Fibroblast of skin of right biceps (primary cell): ENCODE measurements at regions not wholly inside any gene's neighbourhood (a gene's known extent, or its start where the extent isn't known, plus 50 kb on each side); places are given as distances from the start of the nearest gene placed in this dataset.
"Not testable (repeated sequence)": the region's sequence is repeated elsewhere in the genome, so short reads cannot be mapped to it uniquely, and the experiment has no call there.

ENCODE experiments used
- DNase-seq: peaks from one replicate; pipeline ENCODE4 v3.0.0-alpha.2; 2013

GRCh38 chr20:48057739-48058138, 272.5 kb upstream of the SULF2 start:
- DNase-seq, result no peak

DNA sequence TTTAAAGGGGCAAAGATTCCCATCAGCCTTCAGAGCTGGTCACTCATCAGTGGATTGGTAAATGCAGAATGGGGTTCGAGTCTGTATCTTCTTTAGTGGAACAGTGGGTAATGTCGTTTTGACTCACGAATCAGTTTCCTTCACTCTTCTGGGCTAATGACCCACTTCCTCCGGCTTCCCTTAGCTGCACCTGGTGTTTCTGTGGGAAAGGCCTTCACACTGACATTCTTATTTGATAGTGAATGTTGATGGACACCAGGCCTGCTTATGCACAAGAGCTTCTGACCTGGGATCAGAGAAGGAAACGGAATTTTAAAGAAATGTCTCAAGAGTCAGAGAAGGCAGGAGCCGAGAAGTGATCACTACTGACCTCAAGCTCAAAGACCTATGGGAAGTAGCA, 272.0 kb upstream of the SULF2 start:
- DNase-seq, result no peak

- DNase-seq, result no peak
Observed at GRCh38 chr20:48056218-48056617, 270.9 kb upstream of the SULF2 start.

- DNase-seq, result peak; percentile 50
Observed at GRCh38 chr20:48054051-48054450, 268.8 kb upstream of the SULF2 start.

GRCh38 chr20:48052475-48052835, 267.2 kb upstream of the SULF2 start:
- DNase-seq, result peak; percentile 44

- peak; percentile 96 for DNase-seq
Observed at GRCh38 chr20:48051794-48052474, 266.7 kb upstream of the SULF2 start.

- peak; percentile 48 for DNase-seq
Observed at GRCh38 chr20:48049641-48050040, 264.4 kb upstream of the SULF2 start.

DNA sequence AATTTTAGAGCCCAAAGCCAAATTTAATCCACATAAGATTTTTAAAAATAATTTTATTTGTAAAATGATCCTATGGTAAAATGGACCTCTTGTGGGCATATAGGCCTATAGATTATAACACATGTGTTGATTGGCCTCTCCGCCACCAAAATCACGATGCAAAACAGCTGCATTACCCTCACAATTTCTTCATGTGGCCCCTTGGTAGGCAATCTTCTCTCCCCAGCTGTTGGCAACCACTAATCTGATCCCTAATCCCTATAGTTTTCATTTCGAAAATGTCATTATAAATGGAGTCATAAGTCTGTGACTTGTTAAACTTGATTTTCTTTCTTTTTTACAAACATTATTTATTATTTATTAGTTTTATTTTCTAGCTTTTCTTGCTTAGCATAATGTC, 263.9 kb upstream of the SULF2 start:
- no peak for DNase-seq

GRCh38 chr20:48047447-48047846, 262.2 kb upstream of the SULF2 start:
- no peak for DNase-seq

- no peak for DNase-seq
Observed at GRCh38 chr20:48042628-48043027, 257.3 kb upstream of the SULF2 start.

- no peak for DNase-seq
Observed at GRCh38 chr20:48041078-48041780, 255.9 kb upstream of the SULF2 start.

DNA sequence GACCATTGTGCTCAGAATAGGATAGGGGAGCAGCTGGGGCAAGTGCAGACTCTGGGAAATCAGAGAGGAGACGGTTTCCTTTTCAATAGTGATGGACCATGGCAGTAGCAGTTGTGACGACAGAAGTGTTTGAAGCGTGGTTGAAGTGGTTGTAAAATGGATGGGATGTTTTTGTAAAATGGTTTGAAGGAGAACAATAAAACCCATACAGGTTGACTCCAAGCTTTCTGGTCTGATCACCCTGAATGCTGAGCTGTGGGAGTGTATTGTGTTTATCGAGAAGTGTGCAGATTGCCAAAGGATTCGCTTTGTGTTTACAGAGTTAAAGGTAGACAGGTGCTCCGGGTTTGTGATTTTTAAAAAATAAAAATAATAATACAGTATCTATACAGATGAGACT, 255.2 kb upstream of the SULF2 start:
- DNase-seq, result no peak

DNA sequence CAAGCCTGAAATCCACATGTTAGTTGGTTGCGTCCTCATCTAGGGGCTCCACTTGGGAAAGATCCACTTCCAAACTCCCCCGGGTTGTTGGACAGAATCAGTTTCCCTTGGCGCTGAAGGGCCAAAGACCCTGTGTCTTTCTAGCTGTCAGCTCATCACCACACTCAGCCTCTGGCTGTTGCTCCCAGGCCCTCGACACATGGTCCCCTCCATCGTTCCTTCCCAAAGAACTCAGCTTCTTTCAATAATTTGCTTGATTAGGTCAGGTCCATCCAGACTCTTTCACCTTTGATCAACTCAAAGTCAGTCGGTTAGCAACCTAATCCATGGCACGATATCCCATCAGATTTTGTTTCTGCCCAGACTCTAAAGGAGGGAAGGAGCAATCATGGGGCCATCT, 254.8 kb upstream of the SULF2 start:
- DNase-seq, result no peak

- DNase-seq, result no peak
Observed at GRCh38 chr20:48039514-48039913, 254.2 kb upstream of the SULF2 start.

DNA sequence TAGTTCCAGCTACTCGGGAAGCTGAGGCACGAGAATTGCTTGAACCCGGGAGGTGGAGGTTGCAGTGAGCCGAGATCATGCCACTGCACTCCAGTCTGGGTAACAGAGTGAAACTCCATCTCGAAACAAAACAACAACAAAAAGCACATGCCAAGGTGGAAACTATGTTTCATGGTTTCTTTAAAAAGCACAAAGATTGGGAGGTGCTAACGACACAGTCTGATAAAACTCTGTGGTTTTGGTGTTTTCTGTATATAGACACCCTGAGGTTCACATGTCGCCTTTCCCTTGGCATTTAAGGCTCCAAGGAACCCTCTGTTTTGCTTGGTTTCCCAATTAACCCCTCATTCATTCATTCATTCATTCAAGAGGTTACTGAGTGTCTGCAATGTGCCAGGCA, 253.4 kb upstream of the SULF2 start:
- DNase-seq, result no peak

- DNase-seq, result not testable (repeated sequence)
Observed at GRCh38 chr20:48037798-48038197, 252.5 kb upstream of the SULF2 start.

GRCh38 chr20:48035961-48036731, 250.9 kb upstream of the SULF2 start:
- DNase-seq, result no peak

GRCh38 chr20:48034751-48035150, 249.5 kb upstream of the SULF2 start:
- DNase-seq, result no peak

GRCh38 chr20:48033005-48033404, 247.7 kb upstream of the SULF2 start:
- DNase-seq, result not testable (repeated sequence)

- DNase-seq, result no peak
Observed at GRCh38 chr20:48031122-48031521, 245.8 kb upstream of the SULF2 start.

DNA sequence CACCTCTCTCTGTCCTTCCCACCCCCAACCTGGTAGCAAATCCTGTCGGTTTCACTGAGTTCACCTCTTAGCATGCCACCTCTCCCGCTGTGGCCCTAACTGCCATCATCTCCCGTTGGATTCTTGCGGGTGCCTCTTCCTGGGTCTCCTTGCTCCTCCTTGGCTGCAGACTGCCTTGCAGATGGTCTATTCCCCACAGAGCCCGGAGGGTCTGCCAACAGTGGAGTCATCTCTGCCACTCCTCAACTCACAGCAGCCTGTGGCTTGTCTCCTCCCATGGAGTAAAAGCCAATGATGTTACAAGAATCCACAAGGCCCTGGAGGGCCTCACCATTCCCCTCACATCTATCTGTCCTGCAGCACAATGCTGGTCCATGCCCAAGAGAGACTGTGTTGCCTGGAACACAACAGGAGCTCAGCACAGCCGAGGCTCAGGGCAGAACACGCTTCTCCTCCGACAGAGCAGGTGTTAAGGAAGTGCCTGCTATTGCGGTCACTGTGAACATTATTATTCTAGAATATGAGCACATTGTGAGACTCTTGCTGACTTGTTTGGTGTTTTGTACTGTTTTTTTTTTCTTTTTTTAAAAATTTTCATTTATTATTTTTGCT, 241.8 kb upstream of the SULF2 start:
- DNase-seq, result peak; percentile 38

DNA sequence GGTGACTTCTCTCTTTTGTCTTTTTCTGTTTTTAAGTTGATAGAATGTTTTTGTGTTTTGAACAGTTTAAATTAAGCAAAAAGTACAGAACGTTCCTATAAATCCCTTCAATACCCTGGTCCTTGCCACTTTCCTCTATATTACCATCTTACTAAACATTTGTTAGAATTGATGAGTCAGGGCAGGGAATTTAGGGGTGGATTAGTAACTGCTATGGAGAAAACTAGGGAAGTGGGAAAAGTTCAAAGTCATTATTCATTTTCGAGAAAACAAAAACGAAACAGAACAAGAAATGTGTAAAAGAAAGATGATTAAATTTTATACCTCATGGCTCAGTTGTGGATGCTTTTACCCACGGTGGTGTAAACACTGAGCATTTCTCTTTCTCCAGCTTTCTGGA, 240.4 kb upstream of the SULF2 start:
- peak; percentile 87 for DNase-seq

- DNase-seq, result peak; percentile 91
Observed at GRCh38 chr20:48025051-48025515, 239.8 kb upstream of the SULF2 start.
